Coronary artery (tissue), 2 donors: ENCODE measurements at regions not wholly inside any gene's neighbourhood (a gene's known extent, or its start where the extent isn't known, plus 50 kb on each side); places are given as distances from the start of the nearest gene placed in this dataset.
"Not testable (repeated sequence)": the region's sequence is repeated elsewhere in the genome, so short reads cannot be mapped to it uniquely, and the experiment has no call there.

ENCODE experiments used
- DNase-seq: peaks from one replicate; pipeline ENCODE4 v3.0.0-alpha.2; 2017; ENCODE audit warnings: low spot score
- H3K27ac ChIP-seq, 2 donors: fragments of 200-600 bp; sonication (generic); one replicate each; pipeline ENCODE4 v1.5.1; 2016 to 2019
- H3K4me3 ChIP-seq: fragments of 200-600 bp; sonication (generic); 2 replicates; pipeline ENCODE4 v1.5.1; 2016; ENCODE audit warnings: mild to moderate bottlenecking, moderate library complexity
- CTCF ChIP-seq: fragments of 200-600 bp; sonication (generic); IDR thresholded peaks from one replicate; pipeline ENCODE4 v1.5.1; 2019; ENCODE audit warnings: antibody characterized with exemption

- Histone ChIP-seq H3K4me3 (no peak overlapping the region), H3K27ac (no peak overlapping the region)
- TF ChIP-seq CTCF = no peak
- DNase-seq = no peak
These were observed 256.9 kb upstream of the RAB4A start for GRCh38 chr1:229013981-229014380.

GRCh38 chr1:229015806-229016205 is 255.1 kb upstream of the RAB4A start:
- H3K4me3 ChIP-seq = no peak overlapping the region
- DNase-seq = no peak
- TF ChIP-seq CTCF = no peak
- H3K27ac ChIP-seq = no peak overlapping the region

DNA sequence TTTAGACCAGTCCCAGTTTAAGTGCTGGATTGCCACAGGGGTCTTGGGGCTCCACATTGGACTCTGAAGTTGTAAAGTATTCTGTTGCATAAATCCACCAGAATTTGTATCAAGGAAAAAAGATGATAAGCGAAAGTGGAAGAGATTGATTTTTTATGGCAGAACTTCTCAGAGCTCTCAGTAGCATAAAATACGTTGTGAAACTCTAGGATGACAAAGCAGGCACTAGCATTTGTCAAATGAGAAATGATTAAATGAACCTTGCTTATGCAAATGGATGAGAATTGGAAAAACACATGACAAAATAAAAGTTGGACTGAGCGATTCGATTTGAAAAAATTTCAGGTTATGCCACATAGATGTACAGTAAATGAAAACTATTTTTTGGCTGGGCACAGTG is 253.8 kb upstream of the RAB4A start:
- no peak for TF ChIP-seq CTCF
- Histone ChIP-seq H3K4me3 (no peak overlapping the region), H3K27ac (no peak overlapping the region)
- no peak for DNase-seq

GRCh38 chr1:229018674-229019295 is 252.1 kb upstream of the RAB4A start:
- TF ChIP-seq CTCF = no peak
- no peak for DNase-seq
- no peak overlapping the region for H3K4me3 ChIP-seq
- no peak overlapping the region for H3K27ac ChIP-seq

DNA sequence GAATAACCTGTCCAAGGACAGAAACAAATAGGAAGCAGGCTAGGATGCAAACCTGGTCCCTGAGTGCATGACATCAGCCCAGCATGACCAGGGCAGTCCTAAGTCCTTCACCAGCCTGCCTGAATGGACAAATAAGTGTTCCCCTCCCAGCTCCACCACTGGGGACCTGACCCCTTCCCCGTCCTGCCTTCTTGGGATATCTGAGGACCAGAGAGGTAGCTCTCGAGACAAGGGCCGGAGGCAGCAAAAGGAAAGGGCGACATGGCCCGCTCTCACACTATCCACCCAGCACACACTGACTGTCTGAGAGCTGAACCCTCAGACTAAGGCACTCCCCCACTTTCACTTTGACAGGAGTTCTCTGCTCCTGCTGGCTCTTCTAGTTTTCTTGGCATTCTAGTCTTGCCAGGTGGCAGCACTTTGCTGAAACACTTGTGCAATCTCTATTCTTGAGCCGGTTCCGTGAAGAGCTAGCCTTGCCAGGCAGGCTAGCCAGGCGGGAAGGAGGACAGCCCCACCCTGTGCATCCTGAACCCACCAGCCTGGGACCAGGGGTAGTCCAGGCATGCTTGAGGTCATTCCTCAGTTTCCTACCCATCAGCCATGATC is 251.1 kb upstream of the RAB4A start:
- no peak overlapping the region for H3K27ac ChIP-seq
- TF ChIP-seq CTCF = no peak
- DNase-seq = no peak
- no peak overlapping the region for H3K4me3 ChIP-seq

DNA sequence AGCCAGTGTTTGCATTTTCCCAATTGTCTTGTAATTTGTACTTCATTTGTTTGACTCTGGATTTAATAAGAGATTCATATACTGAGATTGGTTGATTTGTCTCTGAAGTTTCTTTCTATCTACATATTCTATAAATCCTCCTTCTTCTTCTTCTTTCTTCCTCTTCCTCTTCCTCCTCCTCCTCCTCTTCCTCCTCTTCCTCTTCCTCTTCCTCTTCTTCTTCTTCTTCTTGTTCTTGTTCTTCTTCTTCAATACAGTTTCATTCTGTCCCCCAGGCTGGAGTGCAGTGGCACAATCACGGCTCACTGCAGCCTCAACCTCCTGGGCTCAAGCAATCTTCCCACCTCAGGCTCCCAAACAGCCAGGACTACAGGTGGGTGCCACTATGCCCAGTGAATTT is 249.9 kb upstream of the RAB4A start:
- not testable (repeated sequence) for DNase-seq, H3K27ac ChIP-seq, H3K4me3 ChIP-seq

- Histone ChIP-seq H3K27ac (no peak overlapping the region), H3K4me3 (no peak overlapping the region)
- no peak for DNase-seq
These were observed 248.1 kb upstream of the RAB4A start for GRCh38 chr1:229022595-229023333.

More at GRCh38 chr1:229022595-229023333, 248.1 kb upstream of the RAB4A start:
- TF ChIP-seq CTCF = no peak
